Neural cell (in vitro differentiated cells): ENCODE measurements at regions not wholly inside any gene's neighbourhood (a gene's known extent, or its start where the extent isn't known, plus 50 kb on each side); places are given as distances from the start of the nearest gene placed in this dataset.

ENCODE experiments used
- CTCF ChIP-seq: fragments of 450-650 bp; IDR thresholded peaks from 2 replicates; pipeline ENCODE4 v1.5.1; 2014; ENCODE audit warnings: antibody characterized with exemption, mild to moderate bottlenecking, moderate library complexity; ENCODE audit not compliant: poor library complexity, severe bottlenecking
- EP300 ChIP-seq: fragments of 450-650 bp; conservative IDR thresholded peaks from 2 replicates; pipeline ENCODE4 v1.6.1; 2014; ENCODE audit warnings: antibody characterized with exemption, mild to moderate bottlenecking, moderate library complexity; ENCODE audit not compliant: poor library complexity, severe bottlenecking
- EZH2 ChIP-seq: fragments of 200-600, 300-800 bp; shearing (Covaris generic), sonication (generic); IDR thresholded peaks from 2 replicates; pipeline ENCODE4 v1.6.1; 2014; ENCODE audit warnings: antibody characterized with exemption, low read length, borderline replicate concordance, mild to moderate bottlenecking; ENCODE audit not compliant: insufficient read depth, poor library complexity, severe bottlenecking
- MXI1 ChIP-seq: fragments of 450-650 bp; conservative IDR thresholded peaks from 2 replicates; pipeline ENCODE4 v1.6.1; 2014; ENCODE audit warnings: antibody characterized with exemption, mild to moderate bottlenecking; ENCODE audit not compliant: poor library complexity, severe bottlenecking
- POLR2AphosphoS5 ChIP-seq: IDR thresholded peaks from 2 replicates; pipeline ENCODE4 v1.6.1; 2012
- RAD21 ChIP-seq: fragments of 450-650 bp; conservative IDR thresholded peaks from 2 replicates; pipeline ENCODE4 v1.6.1; 2014; ENCODE audit warnings: antibody characterized with exemption, mild to moderate bottlenecking, moderate library complexity
- TAF1 ChIP-seq: IDR thresholded peaks from 2 replicates; pipeline ENCODE4 v1.6.1; 2012; ENCODE audit warnings: low read depth

- TF ChIP-seq POLR2AphosphoS5 (no peak), CTCF (no peak), EP300 (no peak), EZH2 (no peak), TAF1 (no peak), RAD21 (no peak), MXI1 (no peak)
These were observed 70.3 kb downstream of the CTSL start for GRCh38 chr9:87796196-87796595.
